ENCODE measurements at regions not wholly inside any gene's neighbourhood (a gene's known extent, or its start where the extent isn't known, plus 50 kb on each side); places are given as distances from the start of the nearest gene placed in this dataset.

- TF ChIP-seq CTCF (conservative IDR thresholded peaks at IDR 0.05 in 1 of 2, IDR thresholded peaks at IDR 0.05 in 1 of 2; ENCODE audit: low read depth in 1 of 2, low read length in 2 of 2) (no peak), EZH2 (IDR thresholded peaks at IDR 0.05; ENCODE audit: low read length, missing control alignments) (no peak)
Measured at GRCh38 chr2:15773846-15774245, 166.5 kb upstream of the MYCN start.
